ENCODE measurements at regions not wholly inside any gene's neighbourhood (a gene's known extent, or its start where the extent isn't known, plus 50 kb on each side); places are given as distances from the start of the nearest gene placed in this dataset.

GRCh38 chr1:94746635-94747525 is 73.3 kb upstream of the SLC44A3 start:
- no peak overlapping the region for H2AFZ ChIP-seq
- TF ChIP-seq EZH2 (IDR thresholded peaks at IDR 0.05; ENCODE audit: low read depth) (no peak), CTCF (conservative IDR thresholded peaks at IDR 0.05) (no peak)
- H3K36me3 ChIP-seq (ENCODE audit: low read depth): peaks cover 5% of the 10 kb centered on the region; the same call in 1 of the 2 replicates
- intact Hi-C loops (cut with micrococcal nuclease; ENCODE audit: unreplicated experiment): loop anchor here (2.0 kb wide), 1 partner anchor 38 kb away; no protein-coding TSS in a partner anchor
- H3K4me3 ChIP-seq: no peak overlapping the region
- ChIA-PET CTCF (no interaction called here), POLR2A (ENCODE audit: unreplicated experiment) (no interaction called here)
- no peak overlapping the region for H3K4me2 ChIP-seq
- no peaks in the 10 kb centered on the region for H3K9me2 ChIP-seq (ENCODE audit: insufficient read depth)
- no peaks in the 10 kb centered on the region for H3K79me2 ChIP-seq (ENCODE audit: low read depth)
- no peaks in the 10 kb centered on the region for H3F3A ChIP-seq (ENCODE audit: insufficient read depth, low read depth)
- no peak overlapping the region for H3K27ac ChIP-seq
- no peaks in the 10 kb centered on the region for H4K20me1 ChIP-seq (ENCODE audit: insufficient read depth)
- H3K27me3 ChIP-seq (ENCODE audit: insufficient read depth, low read depth): no peaks in the 10 kb centered on the region
- no peaks in the 10 kb centered on the region for H3K4me1 ChIP-seq (replicated peaks; ENCODE audit: insufficient read depth)
- H3K9me3 ChIP-seq (ENCODE audit: insufficient read depth, low read depth): peaks cover 14% of the 10 kb centered on the region; the same call in 1 of the 2 replicates
- no TSS peak for BruUV-seq (replicated peaks)
- no peak for DNase-seq

GRCh38 chr1:94745742-94746141 is 74.4 kb upstream of the SLC44A3 start:
- H3K4me3 ChIP-seq: no peak overlapping the region
- peaks cover 14% of the 10 kb centered on the region; the same call in 1 of the 2 replicates for H3K9me3 ChIP-seq (ENCODE audit: insufficient read depth, low read depth)
- no peaks in the 10 kb centered on the region for H3K9me2 ChIP-seq (ENCODE audit: insufficient read depth)
- CTCF ChIA-PET: no interaction called here
- no peak overlapping the region for H2AFZ ChIP-seq
- POLR2A ChIA-PET (ENCODE audit: unreplicated experiment): no interaction called here
- no peak for DNase-seq
- intact Hi-C loops (cut with micrococcal nuclease; ENCODE audit: unreplicated experiment): loop anchor here (2.0 kb wide), 1 partner anchor 37 kb away; no protein-coding TSS in a partner anchor
- TF ChIP-seq EZH2 (IDR thresholded peaks at IDR 0.05; ENCODE audit: low read depth): no peak
- no peak overlapping the region for H3K4me2 ChIP-seq
- H3K79me2 ChIP-seq (ENCODE audit: low read depth): no peaks in the 10 kb centered on the region
- no peaks in the 10 kb centered on the region for H4K20me1 ChIP-seq (ENCODE audit: insufficient read depth)
- no peaks in the 10 kb centered on the region for H3K27me3 ChIP-seq (ENCODE audit: insufficient read depth, low read depth)
- no peaks in the 10 kb centered on the region for H3F3A ChIP-seq (ENCODE audit: insufficient read depth, low read depth)
- BruUV-seq (replicated peaks): no TSS peak
- H3K27ac ChIP-seq: no peak overlapping the region
- peaks cover 5% of the 10 kb centered on the region; the same call in 1 of the 2 replicates for H3K36me3 ChIP-seq (ENCODE audit: low read depth)
- H3K4me1 ChIP-seq (replicated peaks; ENCODE audit: insufficient read depth): no peaks in the 10 kb centered on the region

- Histone ChIP-seq H3K27ac (no peak overlapping the region), H3K4me2 (no peak overlapping the region), H3K27me3 (ENCODE audit: insufficient read depth, low read depth) (no peaks in the 10 kb centered on the region), H3K4me1 (replicated peaks; ENCODE audit: insufficient read depth) (peaks cover 16% of the 10 kb centered on the region), H3F3A (ENCODE audit: insufficient read depth, low read depth) (peaks cover 4% of the 10 kb centered on the region; the same call in 1 of the 2 replicates), H4K20me1 (ENCODE audit: insufficient read depth) (no peaks in the 10 kb centered on the region), H2AFZ (no peak overlapping the region), H3K9me3 (ENCODE audit: insufficient read depth, low read depth) (0 out of 2 replicates have a peak, but pooled peaks cover 9% of the 10 kb centered on the region), H3K9me2 (ENCODE audit: insufficient read depth) (no peaks in the 10 kb centered on the region), H3K4me3 (no peak overlapping the region), H3K79me2 (ENCODE audit: low read depth) (no peaks in the 10 kb centered on the region), H3K36me3 (ENCODE audit: low read depth) (peaks cover 10% of the 10 kb centered on the region)
- TF ChIP-seq EZH2 (IDR thresholded peaks at IDR 0.05; ENCODE audit: low read depth): no peak
- TF ChIP-seq CTCF (conservative IDR thresholded peaks at IDR 0.05): no peak
- intact Hi-C loops (cut with micrococcal nuclease; ENCODE audit: unreplicated experiment): no loop called here
- BruUV-seq (replicated peaks): no TSS peak
- DNase-seq: no peak
- ChIA-PET CTCF (no interaction called here), POLR2A (ENCODE audit: unreplicated experiment) (interaction anchor here (0.6 kb wide), 1 partner anchor 591 kb away, joined by 3 read pairs; no protein-coding TSS in a partner anchor)
Measured at GRCh38 chr1:94743862-94744261, 76.3 kb upstream of the SLC44A3 start.

Measured in PC-9 (cell line).